ENCODE measurements at regions not wholly inside any gene's neighbourhood (a gene's known extent, or its start where the extent isn't known, plus 50 kb on each side); places are given as distances from the start of the nearest gene placed in this dataset.

DNA sequence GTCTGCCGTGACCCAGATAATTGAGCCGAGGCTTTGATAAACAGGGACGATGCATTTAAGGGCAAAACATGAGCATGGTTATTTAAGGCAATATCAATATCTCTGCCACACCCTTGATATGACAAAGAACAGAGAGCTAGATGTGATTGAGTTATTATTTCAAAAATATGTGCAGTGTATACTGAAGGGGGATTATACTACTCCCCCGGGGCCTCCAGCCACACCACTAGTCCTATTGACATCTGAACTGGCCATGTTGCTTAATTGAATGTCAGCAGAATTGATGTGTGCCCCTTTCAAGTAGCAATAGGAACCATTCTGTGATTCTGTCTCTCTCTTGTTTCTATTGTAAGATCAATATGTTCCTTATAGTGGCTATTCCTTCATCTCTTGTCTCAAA, 794.8 kb upstream of the SEL1L start:
- DNase-seq (ENCODE audit: low read depth, low spot score) = no peak

DNA sequence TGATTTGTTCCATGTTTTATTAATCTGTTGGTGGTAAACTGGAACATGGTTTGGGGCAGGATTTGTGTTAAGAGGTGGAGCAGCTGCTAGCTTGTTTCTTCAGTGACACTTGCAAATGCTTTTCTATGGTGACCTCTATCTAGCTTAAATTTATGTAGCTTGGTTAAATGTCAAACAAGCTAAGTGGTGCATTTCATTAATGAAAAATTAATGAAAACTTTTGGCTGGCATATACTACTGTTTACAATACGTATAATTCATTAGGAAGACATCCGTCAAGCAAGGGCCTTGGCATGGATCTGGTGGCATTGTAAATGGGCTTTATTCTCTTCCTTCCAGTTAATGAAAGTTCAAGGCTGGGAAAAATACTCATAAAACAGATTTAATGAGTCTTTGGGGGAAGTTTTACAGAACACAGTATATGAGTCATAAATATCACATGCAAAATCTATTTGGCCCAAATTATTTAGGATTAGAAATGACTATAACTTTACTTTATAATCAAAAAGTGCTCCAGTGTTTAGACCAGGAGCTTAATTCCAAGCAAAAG, 807.7 kb upstream of the SEL1L start:
- no peak for DNase-seq (ENCODE audit: low read depth, low spot score)

DNA sequence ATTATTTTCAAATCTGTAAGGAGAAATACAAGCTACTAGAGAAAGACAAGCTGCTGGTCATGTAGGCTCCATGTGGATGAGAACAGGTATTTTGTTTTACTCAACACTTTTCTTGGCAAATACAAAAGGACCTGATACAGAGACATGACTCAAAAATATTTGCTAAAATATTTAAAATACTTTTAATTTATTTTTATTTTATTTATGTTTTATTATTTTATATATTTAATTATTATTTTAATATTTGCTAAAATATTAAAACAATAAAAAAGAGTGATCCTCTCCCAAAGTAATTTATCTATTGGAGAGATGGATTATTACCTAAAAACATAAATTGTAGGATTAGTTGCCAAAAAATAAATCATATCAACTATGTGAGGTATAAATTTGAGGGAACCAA, 808.9 kb upstream of the SEL1L start:
- no peak for DNase-seq (ENCODE audit: low read depth, low spot score)

DNA sequence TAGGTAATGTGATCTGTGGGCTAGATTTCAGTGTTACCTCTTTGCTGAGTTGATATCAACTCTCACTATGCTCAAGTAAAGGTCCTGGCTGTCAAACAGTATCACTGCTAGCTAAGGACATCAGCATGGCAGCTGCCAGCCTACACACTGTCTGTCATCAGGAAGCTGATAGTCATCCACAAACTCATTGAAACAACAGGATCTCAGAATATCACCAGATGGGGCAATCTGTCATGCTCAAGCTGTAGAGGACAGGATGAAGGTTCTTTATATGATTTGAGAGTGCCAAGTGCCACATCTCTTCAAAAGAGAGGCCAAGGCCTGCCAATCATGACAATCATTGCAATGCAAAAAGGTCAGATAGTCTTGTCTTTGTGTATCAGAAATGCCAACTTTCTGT, 811.5 kb upstream of the SEL1L start:
- no peak for DNase-seq (ENCODE audit: low read depth, low spot score)

DNA sequence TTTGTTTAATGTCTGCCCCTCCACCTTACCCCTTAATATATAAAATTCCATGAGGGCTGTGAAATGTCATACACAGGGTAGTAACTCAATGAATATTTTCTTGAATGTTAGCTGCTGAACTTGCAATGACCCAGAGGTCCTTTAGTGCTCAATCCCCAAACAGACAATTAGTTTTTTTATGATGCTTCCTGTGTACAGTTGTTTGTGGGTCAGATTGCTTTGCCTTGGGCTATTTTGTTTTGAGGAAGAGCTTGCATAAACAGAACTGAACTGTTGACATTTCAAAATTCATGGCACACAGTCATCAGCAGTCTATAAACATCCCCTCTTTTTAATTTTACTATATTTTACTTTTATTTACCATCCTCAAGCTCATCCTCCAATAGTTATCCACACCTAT, 820.5 kb upstream of the SEL1L start:
- DNase-seq (ENCODE audit: low read depth, low spot score) = no peak

DNA sequence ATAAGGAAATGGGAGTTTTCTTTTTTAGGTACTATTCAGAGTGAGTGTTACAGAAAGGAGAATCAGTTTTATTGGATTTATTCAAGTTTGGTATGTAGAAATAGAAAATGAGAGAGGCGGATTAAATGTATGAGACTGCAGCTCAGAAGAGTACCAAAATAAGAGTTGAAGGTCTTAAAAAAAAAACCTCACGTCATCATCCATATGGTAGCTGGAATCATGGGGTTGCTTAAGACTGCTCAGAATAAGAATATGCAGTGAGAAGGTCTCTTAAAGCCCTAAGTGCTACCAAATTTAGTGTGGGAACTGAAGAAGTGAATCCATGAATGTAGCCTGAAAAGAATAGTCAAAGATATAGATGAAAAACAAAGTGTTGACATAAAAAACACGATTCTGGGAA, 825.5 kb upstream of the SEL1L start:
- DNase-seq (ENCODE audit: low read depth, low spot score) = no peak

DNA sequence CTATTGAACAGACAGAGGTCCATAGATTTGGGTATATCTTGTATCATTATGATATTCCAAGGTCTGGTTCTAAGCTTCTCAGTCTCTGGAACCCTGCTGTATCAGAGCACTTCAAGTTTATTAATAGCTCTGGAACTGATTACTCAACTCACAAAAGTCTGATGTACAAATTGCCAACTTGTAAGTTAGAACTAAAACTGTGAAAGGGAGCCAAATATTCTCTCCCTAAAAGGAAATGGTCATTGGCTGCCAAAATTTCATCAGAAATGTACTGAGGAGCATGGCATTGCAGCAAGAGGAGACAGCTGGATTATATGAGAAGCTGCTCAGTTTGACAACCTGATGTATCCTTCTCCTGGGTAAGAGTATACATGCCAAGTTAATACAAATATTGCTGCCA, 828.8 kb upstream of the SEL1L start:
- no peak for DNase-seq (ENCODE audit: low read depth, low spot score)

DNA sequence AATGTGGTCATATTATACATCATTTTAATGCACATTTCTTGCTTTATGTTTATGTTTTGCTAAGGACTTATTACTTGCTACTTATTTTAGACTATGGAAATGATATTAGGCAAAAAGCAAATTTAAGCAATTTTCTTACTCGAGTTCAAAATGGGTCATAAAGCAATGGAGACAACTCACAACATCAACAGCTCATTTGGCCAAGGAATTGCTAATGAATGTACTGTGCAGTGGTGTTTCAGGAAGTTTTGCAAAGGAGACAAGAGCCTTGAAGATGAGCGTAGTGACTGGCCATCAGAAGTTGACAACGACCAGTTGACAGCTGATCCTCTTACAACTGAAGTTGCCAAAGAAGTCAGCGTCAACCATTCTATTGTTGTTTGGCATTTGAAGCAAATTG, 831.8 kb upstream of the SEL1L start:
- DNase-seq (ENCODE audit: low read depth, low spot score) = no peak

DNA sequence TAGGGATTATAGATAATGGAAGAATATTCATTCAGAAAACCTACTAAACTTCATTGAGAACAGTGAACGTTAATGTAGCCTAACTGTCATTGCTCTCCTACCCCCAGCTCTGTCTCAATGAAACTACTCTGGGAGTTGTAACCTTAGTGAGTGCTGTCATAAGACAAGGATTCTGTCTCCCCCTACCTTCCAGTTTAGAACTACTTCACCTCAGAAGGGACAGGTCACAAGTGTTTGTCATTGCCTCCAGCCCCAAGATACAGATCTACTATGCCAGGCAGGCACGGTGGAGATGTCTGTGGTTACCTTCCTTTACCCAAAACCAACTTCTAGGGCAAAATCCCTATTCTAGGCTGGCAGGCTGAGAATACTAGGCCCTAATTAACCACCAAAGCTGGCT, 833.1 kb upstream of the SEL1L start:
- no peak for DNase-seq (ENCODE audit: low read depth, low spot score)

DNA sequence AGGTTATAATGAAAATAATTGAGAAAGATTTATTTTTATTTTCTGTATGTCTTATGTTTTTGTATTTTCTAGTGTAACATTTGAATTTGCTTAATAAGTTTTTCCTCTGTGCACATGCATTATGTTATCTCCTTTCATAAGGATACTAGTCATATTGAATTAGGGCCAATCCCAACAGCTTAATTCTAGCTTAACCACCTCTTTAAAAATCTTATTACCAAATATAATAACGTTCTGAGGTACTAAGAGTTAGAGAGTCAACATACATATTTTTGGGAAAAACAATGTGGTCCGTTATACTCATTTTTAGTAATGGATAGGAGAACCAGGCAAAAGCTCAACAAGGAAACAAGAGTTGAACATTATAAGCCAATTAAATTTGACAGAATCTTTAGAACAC, 845.6 kb upstream of the SEL1L start:
- no peak for DNase-seq (ENCODE audit: low read depth, low spot score)

DNA sequence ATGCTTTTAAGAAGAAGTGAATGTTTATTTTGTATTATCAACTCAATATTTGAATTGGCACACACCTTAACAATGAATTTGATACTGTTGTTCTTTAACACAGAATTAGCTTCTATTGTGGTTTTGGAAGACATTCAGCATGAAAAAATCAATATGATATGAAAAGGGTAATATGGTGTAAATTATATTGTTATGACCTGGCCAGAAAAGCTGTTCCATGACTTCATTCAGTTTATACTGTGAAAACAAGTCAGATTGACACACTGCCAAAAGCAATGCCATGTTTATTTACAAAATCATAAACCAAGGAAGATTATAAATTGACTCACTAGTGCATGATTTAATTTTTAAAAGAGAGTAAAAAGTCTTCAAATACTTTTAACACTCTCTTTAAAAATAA, 851.4 kb upstream of the SEL1L start:
- no peak for DNase-seq (ENCODE audit: low read depth, low spot score)

DNA sequence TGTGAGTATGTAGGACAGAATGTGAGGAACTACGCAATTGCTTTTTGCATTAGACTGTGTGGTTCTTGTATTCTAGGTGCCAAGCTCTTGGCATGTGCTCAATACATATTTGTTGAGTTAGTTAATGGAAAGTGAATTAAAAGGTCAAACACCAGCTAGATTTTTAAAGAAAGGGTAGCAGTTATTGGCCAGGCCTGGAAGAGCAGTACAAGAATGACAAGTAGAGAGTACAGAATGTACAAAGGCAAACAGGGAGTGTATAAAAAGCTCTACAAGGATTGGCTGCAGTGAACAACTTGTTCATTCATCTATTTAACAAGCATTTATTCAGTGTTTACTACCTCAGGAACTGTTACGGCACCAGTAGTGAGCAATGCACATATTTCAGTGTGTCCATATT, 854.0 kb upstream of the SEL1L start:
- no peak for DNase-seq (ENCODE audit: low read depth, low spot score)

DNA sequence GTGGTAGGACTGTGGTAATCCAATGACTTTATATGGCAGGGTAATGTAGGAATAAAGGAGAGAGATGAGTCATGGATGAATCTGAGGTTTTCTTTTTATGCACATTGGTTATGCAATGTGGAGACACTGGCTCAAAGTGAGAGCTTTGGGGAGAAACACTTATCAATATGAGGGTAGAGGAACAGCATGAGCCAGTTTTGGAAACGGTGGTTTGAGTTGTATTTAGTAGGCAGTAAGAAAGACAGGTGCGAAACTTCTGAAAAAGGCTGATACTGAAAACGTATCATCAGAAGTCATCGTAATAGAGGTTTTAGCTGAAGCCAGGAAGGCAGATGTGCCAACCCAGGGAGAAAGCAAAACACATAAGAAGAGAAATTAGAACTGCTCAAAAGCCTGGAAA, 854.8 kb upstream of the SEL1L start:
- no peak for DNase-seq (ENCODE audit: low read depth, low spot score)

DNA sequence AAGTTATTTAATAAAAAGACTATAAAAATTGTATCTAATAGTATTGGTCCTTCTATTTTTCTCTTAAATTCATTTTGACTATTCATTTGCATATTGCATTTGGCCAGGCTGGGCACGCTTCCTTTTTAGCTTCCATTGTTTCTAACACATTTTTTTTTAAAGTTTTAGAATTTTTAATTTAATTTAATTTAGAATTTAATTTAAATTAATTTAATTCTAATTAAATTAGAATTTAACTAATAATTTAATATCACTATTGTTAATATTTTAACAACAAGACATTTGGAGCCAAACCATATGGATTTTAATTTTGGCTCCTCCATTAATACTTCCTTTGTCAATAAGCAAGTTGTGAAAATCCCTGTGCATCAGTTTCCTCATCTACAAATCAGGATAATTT, 856.9 kb upstream of the SEL1L start:
- DNase-seq (ENCODE audit: low read depth, low spot score) = no peak

DNA sequence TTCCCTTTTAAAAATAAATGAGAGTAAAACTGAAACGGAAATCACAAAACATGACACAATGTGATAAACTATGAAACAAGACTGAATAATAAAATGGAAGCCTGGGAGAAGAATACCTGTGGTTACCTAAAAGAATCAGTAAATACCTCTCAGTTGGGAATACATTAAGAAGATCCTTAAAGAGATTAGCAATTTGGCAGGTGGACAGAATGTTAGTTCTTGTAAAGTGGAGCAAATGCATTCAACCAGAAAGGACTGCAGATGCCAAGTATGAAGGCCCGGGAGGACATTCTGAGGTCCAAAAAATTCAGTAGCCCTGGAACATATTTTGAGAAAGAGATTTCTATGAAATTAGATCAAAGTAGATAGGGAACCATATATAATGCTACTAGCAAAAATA, 861.3 kb upstream of the SEL1L start:
- no peak for DNase-seq (ENCODE audit: low read depth, low spot score)

DNA sequence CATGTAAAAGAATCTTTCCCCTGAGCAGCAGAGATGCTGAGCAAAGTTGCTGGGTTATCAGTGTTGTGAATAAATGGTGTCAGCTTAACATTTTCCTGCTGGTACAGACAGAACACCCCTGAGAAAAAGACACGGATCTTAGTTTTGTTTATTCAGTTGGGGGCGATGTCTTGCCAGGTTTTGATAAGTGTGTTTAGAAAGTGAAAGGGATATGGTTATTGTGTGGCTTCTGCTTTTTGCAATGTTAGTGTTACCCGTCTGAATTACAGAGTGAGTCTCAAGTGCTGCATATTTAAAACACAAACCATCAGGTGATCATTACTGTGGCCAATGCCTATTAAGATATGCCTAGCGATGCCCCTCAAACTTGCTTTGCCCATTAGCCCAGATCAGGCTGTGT, 864.6 kb upstream of the SEL1L start:
- no peak for DNase-seq (ENCODE audit: low read depth, low spot score)

DNA sequence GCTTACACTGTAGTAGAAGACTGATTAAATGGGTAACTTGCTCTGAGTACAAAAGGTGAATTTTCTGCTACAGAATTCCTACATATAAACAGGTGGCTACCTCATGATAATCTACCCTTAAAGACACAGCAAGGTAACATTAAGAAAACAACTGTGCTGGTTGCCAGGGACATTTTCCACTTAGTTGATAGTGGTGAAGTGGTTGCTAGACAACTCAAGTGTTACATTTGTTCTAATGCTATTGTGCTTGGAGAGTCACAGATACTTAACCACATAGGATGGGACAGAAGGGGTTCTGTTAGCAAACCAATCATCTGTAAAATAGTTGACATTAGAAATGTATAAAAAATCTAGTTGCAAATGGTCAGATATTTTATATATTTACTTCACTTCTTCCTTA, 870.3 kb upstream of the SEL1L start:
- no peak for DNase-seq (ENCODE audit: low read depth, low spot score)

DNA sequence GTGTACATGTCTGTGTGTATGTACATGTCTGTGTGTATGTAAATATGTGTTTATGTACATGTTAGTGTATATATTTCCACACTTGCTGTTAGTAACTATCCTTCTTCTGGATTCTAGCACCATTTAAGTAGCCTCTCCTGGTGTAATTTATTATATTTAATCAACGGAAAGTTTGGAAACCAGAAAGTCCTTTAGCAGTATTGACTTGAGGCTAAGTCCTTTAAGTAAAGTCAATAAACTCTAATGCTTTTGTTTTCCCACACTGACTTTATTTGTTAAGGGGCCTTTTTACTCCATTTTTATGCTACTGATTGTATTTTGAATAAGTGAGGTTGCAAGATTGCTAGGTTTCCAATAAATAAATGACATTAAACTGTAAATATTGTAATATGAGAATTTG, 876.4 kb upstream of the SEL1L start:
- no peak for DNase-seq (ENCODE audit: low read depth, low spot score)

DNA sequence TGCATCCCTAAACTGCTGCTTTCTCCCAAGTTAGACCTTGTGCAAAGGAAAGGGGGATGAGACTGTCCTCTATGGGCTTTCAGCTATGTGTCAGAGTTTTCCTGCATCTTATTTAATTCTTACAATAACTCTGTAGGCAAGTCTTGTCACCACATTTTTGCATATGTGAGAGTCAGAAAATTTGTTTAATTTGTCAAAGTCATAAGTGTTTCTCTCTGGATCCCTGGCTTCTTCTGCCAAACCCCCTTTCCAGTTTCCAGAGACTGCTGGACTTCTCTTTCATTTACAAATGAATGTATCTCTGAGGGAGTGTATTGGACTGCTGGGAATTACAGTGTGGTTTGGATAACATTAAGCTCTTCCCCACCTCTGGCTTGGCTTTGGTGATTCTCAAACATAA, 877.6 kb upstream of the SEL1L start:
- no peak for DNase-seq (ENCODE audit: low read depth, low spot score)

DNA sequence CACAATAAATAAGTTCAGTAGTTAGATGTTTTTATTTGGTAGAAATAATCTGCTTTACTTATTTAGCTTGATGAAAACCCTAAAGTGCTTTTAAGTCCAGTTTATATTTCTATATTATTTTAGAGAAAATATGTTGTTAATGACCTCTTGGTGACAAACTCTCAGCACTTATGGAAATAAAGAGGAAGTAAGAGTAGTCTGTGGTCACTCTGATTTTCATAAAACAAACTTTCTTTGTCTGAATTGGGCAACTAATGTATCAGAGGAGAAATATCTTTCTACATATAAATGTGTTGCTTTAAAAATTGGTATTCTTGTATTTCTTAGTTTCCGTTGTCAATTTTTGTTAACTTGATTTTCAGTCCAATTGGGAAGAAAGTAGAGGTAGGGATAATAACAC, 878.9 kb upstream of the SEL1L start:
- DNase-seq (ENCODE audit: low read depth, low spot score) = no peak

DNA sequence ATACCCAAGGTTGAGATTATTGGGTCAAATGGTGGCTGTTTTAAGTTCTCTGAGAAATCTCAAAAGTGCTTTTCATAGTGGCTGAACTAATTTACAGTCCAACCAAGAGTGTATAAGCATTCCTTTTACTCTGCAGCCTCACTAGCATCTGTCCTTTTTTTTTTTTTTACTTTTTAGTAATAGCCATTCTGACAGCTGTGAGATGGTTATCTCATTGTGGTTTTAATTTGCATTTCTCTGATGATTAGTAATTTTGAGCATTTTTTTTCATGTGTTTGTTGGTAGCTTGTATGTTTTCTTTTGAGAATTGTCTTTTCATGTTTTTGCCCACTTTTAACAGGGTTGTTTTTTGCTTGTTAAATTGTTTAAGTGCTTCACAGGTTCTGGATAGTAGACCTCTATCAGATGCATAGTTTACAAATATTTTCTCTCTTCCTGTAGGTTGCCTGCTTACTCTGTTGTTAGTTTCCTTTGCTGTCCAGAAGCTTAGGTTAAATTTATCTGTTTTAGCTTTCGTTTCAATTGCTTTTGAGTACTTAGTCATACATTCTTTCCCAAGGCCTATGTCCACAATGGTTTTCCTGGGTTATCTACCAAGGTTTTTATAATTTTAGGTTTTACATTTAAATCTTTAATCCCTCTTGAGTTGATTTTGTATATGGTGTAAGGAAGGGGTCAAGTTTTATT, 881.3 kb upstream of the SEL1L start:
- DNase-seq (ENCODE audit: low read depth, low spot score) = no peak

DNA sequence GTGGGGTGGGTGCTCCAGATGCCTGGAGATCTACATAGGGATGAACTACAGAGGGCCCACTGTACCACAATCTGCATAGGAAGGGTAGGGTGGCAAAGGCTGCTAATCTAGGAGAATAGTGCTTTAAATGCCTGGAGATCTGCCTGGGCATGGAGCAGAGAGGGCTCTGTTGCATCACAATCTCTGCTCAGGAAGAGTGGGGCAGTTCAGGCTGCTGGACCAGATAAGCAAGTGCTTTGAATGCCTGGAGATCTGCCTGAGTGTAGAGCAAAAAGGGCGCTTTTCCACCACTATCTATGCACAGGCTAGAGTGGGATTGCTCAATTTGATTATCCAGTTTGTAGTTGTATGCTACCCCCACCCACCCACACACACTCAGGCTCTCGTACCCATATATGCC, 886.3 kb upstream of the SEL1L start:
- DNase-seq (ENCODE audit: low read depth, low spot score) = no peak

DNA sequence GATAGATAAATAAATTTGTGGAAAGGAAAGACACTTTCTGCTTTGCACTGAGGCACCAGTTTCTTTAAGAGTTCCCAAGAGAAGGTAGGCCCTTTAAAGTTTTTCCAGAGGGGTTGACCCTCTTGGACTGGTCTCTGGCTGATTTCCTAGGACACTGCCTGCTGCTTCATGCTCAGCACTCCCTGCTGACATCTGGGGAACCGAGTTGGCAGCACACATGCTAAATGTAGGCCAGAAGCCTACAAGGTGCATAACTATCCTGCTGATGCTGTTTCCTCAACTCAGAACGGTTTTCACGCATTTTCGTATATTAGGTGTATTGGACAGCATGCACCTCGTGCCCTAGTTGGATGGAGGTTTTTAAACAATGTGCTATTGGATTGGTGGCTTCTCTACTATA, 887.2 kb upstream of the SEL1L start:
- DNase-seq (ENCODE audit: low read depth, low spot score) = no peak

DNA sequence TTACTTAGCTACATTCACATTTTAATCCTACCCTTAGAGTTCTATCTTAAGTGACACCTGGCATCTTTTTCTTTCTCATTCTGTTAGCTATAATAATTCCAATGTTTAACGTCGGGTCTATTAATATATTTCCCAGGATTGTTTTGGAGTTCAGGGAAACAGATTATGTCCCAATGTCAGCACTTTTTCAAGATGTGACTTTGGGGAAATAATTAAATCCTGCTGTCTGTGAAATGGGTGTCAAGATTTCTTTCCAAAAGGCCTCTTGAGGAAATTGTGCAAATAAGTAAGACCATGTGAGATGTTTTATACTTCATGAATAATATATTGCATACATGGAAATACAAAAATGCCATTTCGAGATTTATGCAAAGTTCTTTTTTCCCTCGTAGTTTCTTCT, 887.6 kb upstream of the SEL1L start:
- DNase-seq (ENCODE audit: low read depth, low spot score) = no peak
